Heart right ventricle (tissue), 16 donors: ENCODE measurements at regions not wholly inside any gene's neighbourhood (a gene's known extent, or its start where the extent isn't known, plus 50 kb on each side); places are given as distances from the start of the nearest gene placed in this dataset.

ENCODE experiments used
- ATAC-seq, 8 donors: fragments of 200-7000 bp; cut with Tn5 transposase; one replicate each; pipeline ENCODE4 v1.9.1; 2020; ENCODE audit warnings: mild to moderate bottlenecking in 8 of 8, moderate library complexity in 8 of 8, moderate number of reproducible peaks in 1 of 8
- DNase-seq, 2 donors: peaks; one replicate each; pipeline ENCODE4 v3.0.0-alpha.2; 2020
- H3K27ac ChIP-seq, 10 donors: fragments of 200-600 bp; sonication (generic) in 2 of 10; one replicate each; pipeline versions ENCODE4 v1.5.0 to v1.8.0; 2020 to 2022; ENCODE audit warnings: mild to moderate bottlenecking in 3 of 10
- H3K27me3 ChIP-seq, 7 donors: fragments of 200-600 bp; one replicate each; pipeline ENCODE4 v1.8.0; 2021 to 2022; ENCODE audit warnings: mild to moderate bottlenecking in 2 of 7
- H3K36me3 ChIP-seq, 9 donors: fragments of 200-600 bp; sonication (generic) in 1 of 9; one replicate each; pipeline versions ENCODE4 v1.5.0 to v1.8.0; 2020 to 2022; ENCODE audit warnings: mild to moderate bottlenecking in 2 of 9
- H3K4me1 ChIP-seq, 9 donors: fragments of 200-600 bp; sonication (generic) in 1 of 9; one replicate each; pipeline versions ENCODE4 v1.5.0 to v1.8.0; 2020 to 2022; ENCODE audit warnings: mild to moderate bottlenecking in 4 of 9
- H3K4me3 ChIP-seq, 10 donors: fragments of 200-600 bp; sonication (generic) in 2 of 10; one replicate each; pipeline versions ENCODE4 v1.5.0 to v1.8.0; 2020 to 2022; ENCODE audit warnings: mild to moderate bottlenecking in 7 of 10, moderate library complexity in 2 of 10
- H3K9me3 ChIP-seq, 11 donors: fragments of 200-600 bp in 10 of 11; sonication (generic) in 2 of 11; one replicate each; pipeline versions ENCODE4 v1.5.0 to v1.8.0; 2013 to 2022; ENCODE audit warnings: mild to moderate bottlenecking in 2 of 11, control low read depth in 1 of 11, moderate library complexity in 1 of 11
- WGBS, 2 donors: extraction: QIAGEN DNeasy Blood & Tissue Kit; methylation state at CpG; one replicate each; pipeline ENCODE4 v1.1.7; 2013; ENCODE audit warnings: inconsistent platforms in 1 of 2; 5-methylcytosine and 5-hydroxymethylcytosine counted together
- intact Hi-C, 10 donors: fragments of 100-400 bp; cut with DNase I; formaldehyde crosslinking; loops; one replicate each; pipeline versions ENCODE4 v1.11.1 to v1.14.2; 2022
- TF ChIP-seq, protein P1 (sequence below), 9 donors: fragments of 200-600 bp; sonication (generic) in 2 of 9; IDR thresholded peaks; one replicate each; pipeline versions ENCODE4 v1.5.0 to v1.8.0; 2021 to 2022; ENCODE audit warnings: antibody characterized with exemption in 9 of 9, mild to moderate bottlenecking in 5 of 9, moderate library complexity in 1 of 9
- donor health status: Arrhythmogenic right ventricular cardiomyopathy.
- donor health status: ischemic (EF 13 %, LVEDD 7.1; RV severe dilation, severe dysfunction).
- donor health status: healthy with polysubstance abuse.
- donor health status: DM: no; HTN: yes; CAD: no.
- donor health status: DM: no; HTN: no; CAD: no.
- donor health status: ischemic (EF 25% LVEDD 6.9; RV normal size, moderate dysfunction).
- donor health status: ischemic (EF 25% LVEDD 5.7; RV mildly dilated, moderate dysfunction).
- donor health status: healthy.
- donor health status: DM: yes; HTN: yes; CAD: no.
- donor health status: Ischemic cardiomyopathy.
- donor health status: ischemic (EF 35%, LVEDD 5.7; RV mildly dilated, moderate dysfunction).
- donor health status: nonischemic (EF 11% LVEDD 7.7; RV severe dilation, severe dysfunction).
- donor health status: DM: yes; HTN: yes; CAD: no.
- donor health status: PGD.
- donor health status: ischemic (EF 29% LVEDD 5.4; RV normal size, mild dysfunction).
- donor health status: nonischemic (EF 23%, LVEDD 6.1; RV moderate dilation, normal function).

DNA sequence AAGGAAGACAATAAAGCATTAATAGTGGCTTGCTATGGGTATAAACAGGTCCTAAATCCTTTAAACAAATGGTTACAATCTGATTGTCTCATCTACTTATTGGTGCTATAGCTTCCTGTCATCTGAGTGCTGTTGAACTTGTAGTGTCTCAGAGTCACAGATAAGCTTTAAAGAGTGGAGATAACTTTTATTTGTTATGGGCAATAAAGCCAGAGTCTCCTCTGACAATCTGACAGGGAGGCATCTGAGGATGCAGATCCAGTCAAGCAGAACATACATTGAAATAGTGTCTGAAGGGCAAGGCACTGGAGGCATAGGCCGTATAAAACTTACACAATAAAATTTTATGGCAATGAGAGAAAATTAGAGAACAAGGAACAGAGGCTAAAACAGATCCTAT is 1132.4 kb upstream of the CDH2 start:
- H3K36me3 ChIP-seq, result no peaks in the 10 kb centered on the region
- intact Hi-C loops, result no loop called here
- H3K9me3 ChIP-seq, result no peaks in the 10 kb centered on the region
- TF ChIP-seq, protein P1, sequence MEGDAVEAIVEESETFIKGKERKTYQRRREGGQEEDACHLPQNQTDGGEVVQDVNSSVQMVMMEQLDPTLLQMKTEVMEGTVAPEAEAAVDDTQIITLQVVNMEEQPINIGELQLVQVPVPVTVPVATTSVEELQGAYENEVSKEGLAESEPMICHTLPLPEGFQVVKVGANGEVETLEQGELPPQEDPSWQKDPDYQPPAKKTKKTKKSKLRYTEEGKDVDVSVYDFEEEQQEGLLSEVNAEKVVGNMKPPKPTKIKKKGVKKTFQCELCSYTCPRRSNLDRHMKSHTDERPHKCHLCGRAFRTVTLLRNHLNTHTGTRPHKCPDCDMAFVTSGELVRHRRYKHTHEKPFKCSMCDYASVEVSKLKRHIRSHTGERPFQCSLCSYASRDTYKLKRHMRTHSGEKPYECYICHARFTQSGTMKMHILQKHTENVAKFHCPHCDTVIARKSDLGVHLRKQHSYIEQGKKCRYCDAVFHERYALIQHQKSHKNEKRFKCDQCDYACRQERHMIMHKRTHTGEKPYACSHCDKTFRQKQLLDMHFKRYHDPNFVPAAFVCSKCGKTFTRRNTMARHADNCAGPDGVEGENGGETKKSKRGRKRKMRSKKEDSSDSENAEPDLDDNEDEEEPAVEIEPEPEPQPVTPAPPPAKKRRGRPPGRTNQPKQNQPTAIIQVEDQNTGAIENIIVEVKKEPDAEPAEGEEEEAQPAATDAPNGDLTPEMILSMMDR (IDR thresholded peaks at IDR 0.05), result no peak
- no peak overlapping the region for H3K4me3 ChIP-seq
- WGBS, 2 donors, result 72 to 84% methylated on average over 1 of the region's 1 CpG
- H3K27me3 ChIP-seq, result no peaks in the 10 kb centered on the region
- ATAC-seq (no peak), DNase-seq (no peak)
- H3K27ac ChIP-seq, result no peak overlapping the region
- no peaks in the 10 kb centered on the region for H3K4me1 ChIP-seq

- WGBS, 2 donors, result 86 to 89% methylated on average over 1 of the region's 1 CpG
- intact Hi-C loops, result no loop called here
- no peaks in the 10 kb centered on the region for H3K4me1 ChIP-seq
Measured at GRCh38 chr18:29307982-29308381, 1131.1 kb upstream of the CDH2 start.

GRCh38 chr18:29307231-29307630 is 1130.3 kb upstream of the CDH2 start:
- H3K36me3 ChIP-seq, result no peaks in the 10 kb centered on the region
- no peak for DNase-seq
- intact Hi-C loops, result no loop called here
- no peak for ATAC-seq
- H3K9me3 ChIP-seq, result no peaks in the 10 kb centered on the region
- no peak overlapping the region for H3K27ac ChIP-seq
- H3K4me3 ChIP-seq, result no peak overlapping the region
- WGBS, 2 donors, result 88 to 90% methylated on average over 2 of the region's 2 CpGs
- H3K27me3 ChIP-seq, result no peaks in the 10 kb centered on the region
- no peaks in the 10 kb centered on the region for H3K4me1 ChIP-seq
- TF ChIP-seq, protein P1 (IDR thresholded peaks at IDR 0.05), result no peak

More at GRCh38 chr18:29307982-29308381, 1131.1 kb upstream of the CDH2 start:
- DNase-seq (no peak), ATAC-seq (no peak)
- Histone ChIP-seq H3K27ac (no peak overlapping the region), H3K36me3 (no peaks in the 10 kb centered on the region), H3K4me3 (no peak overlapping the region), H3K9me3 (no peaks in the 10 kb centered on the region), H3K27me3 (no peaks in the 10 kb centered on the region)
- TF ChIP-seq, protein P1 (IDR thresholded peaks at IDR 0.05), result no peak

DNA sequence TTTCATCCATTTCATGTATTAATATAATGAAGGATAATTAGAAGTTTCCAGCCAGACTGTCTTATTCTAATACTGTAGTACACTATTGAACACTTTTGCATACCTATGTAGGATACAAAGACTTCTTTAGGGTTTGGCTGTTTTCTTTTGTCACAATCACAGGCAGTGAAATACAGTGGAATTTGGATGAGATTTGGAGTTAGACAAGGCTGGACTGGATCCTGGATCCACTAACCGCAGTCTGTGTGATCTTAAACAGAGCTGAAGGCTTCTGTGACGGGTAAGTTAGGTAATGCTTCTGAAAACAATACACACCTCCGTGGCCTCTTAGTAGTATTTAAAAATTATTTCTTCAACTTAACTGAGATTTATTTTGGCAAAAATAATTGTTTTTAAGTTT is 1128.6 kb upstream of the CDH2 start:
- intact Hi-C loops, result no loop called here
- no peaks in the 10 kb centered on the region for H3K4me1 ChIP-seq
- no peak for ATAC-seq
- no peak for DNase-seq
- H3K36me3 ChIP-seq, result no peaks in the 10 kb centered on the region
- no peak overlapping the region for H3K4me3 ChIP-seq
- no peaks in the 10 kb centered on the region for H3K9me3 ChIP-seq
- 82 to 83% methylated on average over 3 of the region's 3 CpGs for whole genome bisulfite sequencing, 2 donors
- TF ChIP-seq, protein P1 (IDR thresholded peaks at IDR 0.05), result no peak
- no peak overlapping the region for H3K27ac ChIP-seq
- no peaks in the 10 kb centered on the region for H3K27me3 ChIP-seq

GRCh38 chr18:29301048-29301447 is 1124.1 kb upstream of the CDH2 start:
- 77 to 82% methylated on average over 3 of the region's 3 CpGs for WGBS, 2 donors
- no peak for ATAC-seq
- TF ChIP-seq, protein P1 (IDR thresholded peaks at IDR 0.05), result no peak
- Histone ChIP-seq H3K36me3 (no peaks in the 10 kb centered on the region), H3K4me3 (no peak overlapping the region), H3K27ac (no peak overlapping the region), H3K4me1 (no peaks in the 10 kb centered on the region), H3K27me3 (no peaks in the 10 kb centered on the region), H3K9me3 (peaks cover 0 to under 1% (median 0%) of the 10 kb centered on the region in 11 donors)
- intact Hi-C loops, result no loop called here
- no peak for DNase-seq
